Panc1 (cell line): ENCODE measurements at regions not wholly inside any gene's neighbourhood (a gene's known extent, or its start where the extent isn't known, plus 50 kb on each side); places are given as distances from the start of the nearest gene placed in this dataset.
"Not testable (repeated sequence)": the region's sequence is repeated elsewhere in the genome, so short reads cannot be mapped to it uniquely, and the experiment has no call there.

ENCODE experiments used
- CTCF ChIP-seq: fragments of 450-650 bp; IDR thresholded peaks from 2 replicates; pipeline ENCODE4 v1.5.1; 2017; ENCODE audit warnings: mild to moderate bottlenecking
- POLR2AphosphoS5 ChIP-seq: IDR thresholded peaks from 2 replicates; pipeline ENCODE4 v1.6.1; 2012; ENCODE audit warnings: mild to moderate bottlenecking, low read depth, low read length, moderate library complexity
- SIN3A ChIP-seq: IDR thresholded peaks from 2 replicates; pipeline ENCODE4 v1.6.1; 2012; ENCODE audit warnings: low read depth, mild to moderate bottlenecking, low read length, moderate library complexity, borderline replicate concordance; ENCODE audit not compliant: insufficient read depth
- TCF7L2 ChIP-seq: IDR thresholded peaks from 2 replicates; pipeline ENCODE4 v1.6.1; 2011; ENCODE audit warnings: mild to moderate bottlenecking, low read depth, low read length, inconsistent platforms
- TF ChIP-seq, protein P1 (sequence below), 2 experiments: IDR thresholded peaks; 2 replicates each; pipeline ENCODE4 v1.6.1; 2011 to 2012; ENCODE audit warnings: low read depth in 2 of 2, control low read depth in 1 of 2, low read length in 1 of 2, mild to moderate bottlenecking in 1 of 2, moderate library complexity in 1 of 2; ENCODE audit not compliant: insufficient read depth in 1 of 2

DNA sequence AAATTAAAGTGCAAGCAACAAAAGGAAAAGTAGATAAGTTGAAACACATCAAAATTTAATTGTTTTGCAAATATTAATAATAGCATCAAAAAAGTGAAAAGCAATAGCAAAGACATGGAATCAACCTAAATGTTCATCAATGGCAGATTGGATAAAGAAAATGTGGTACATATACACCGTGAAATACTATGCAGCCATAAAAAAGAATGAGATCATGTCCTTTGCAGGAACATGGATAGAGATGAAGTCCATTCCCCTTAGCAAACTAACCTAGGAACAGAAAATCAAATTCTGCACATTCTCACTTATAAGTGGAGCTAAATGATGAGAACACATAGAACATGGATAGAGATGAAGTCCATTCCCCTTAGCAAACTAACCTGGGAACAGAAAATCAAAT lies 67.2 kb upstream of the SMAD3 start:
- not testable (repeated sequence) for TF ChIP-seq SIN3A, CTCF, POLR2AphosphoS5, TCF7L2
- TF ChIP-seq, protein P1, sequence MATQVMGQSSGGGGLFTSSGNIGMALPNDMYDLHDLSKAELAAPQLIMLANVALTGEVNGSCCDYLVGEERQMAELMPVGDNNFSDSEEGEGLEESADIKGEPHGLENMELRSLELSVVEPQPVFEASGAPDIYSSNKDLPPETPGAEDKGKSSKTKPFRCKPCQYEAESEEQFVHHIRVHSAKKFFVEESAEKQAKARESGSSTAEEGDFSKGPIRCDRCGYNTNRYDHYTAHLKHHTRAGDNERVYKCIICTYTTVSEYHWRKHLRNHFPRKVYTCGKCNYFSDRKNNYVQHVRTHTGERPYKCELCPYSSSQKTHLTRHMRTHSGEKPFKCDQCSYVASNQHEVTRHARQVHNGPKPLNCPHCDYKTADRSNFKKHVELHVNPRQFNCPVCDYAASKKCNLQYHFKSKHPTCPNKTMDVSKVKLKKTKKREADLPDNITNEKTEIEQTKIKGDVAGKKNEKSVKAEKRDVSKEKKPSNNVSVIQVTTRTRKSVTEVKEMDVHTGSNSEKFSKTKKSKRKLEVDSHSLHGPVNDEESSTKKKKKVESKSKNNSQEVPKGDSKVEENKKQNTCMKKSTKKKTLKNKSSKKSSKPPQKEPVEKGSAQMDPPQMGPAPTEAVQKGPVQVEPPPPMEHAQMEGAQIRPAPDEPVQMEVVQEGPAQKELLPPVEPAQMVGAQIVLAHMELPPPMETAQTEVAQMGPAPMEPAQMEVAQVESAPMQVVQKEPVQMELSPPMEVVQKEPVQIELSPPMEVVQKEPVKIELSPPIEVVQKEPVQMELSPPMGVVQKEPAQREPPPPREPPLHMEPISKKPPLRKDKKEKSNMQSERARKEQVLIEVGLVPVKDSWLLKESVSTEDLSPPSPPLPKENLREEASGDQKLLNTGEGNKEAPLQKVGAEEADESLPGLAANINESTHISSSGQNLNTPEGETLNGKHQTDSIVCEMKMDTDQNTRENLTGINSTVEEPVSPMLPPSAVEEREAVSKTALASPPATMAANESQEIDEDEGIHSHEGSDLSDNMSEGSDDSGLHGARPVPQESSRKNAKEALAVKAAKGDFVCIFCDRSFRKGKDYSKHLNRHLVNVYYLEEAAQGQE (IDR thresholded peaks at IDR 0.05; ENCODE audit: insufficient read depth in 1 of 2, low read depth in 2 of 2, low read length in 1 of 2) = not testable (repeated sequence)
